Muscle of back (tissue), 3 donors: ENCODE measurements at regions not wholly inside any gene's neighbourhood (a gene's known extent, or its start where the extent isn't known, plus 50 kb on each side); places are given as distances from the start of the nearest gene placed in this dataset.

ENCODE experiments used
- DNase-seq, 3 donors: peaks; one replicate each; pipeline versions ENCODE4 v3.0.0 to v3.0.0-alpha.2; 2013

DNA sequence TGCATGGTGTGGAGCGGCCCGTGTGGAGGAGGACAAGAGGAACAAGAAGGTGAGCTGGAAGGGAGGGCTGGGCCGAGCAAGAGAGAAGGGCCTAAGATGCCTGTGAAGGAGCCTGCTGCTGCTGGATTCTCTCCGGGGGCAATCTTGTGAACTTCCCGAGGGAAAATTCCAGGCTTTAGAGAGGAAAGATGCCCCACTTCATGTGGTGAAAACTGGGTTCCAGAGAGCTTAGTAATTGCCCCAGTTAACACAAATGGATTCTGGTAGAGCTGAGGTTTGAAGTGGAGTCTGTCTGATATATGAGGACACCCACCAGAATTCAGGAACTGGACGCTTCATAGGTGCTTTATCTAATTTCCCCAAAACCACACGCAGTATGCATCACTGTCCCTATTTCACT is 114.1 kb upstream of the ZMIZ1 start:
- DNase-seq, result no peak

DNA sequence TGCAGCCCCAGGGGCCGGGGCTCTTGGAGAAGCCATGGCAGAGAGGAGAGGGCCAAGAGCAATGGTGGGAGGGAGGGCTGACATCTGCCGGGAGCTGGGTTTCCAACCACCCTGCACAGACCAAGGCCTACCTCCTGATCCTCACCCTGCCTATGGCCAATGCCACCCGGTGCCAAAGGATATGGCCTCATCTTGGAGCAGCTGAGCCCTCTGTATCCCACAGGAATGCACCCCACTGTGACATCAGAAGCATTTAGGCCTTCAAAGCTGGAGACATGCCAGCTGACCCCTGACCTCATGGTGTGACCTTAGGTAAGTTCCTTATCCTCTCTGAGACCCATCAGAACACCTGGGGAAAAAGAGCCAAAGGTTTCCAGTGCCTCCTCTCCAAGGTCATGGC is 113.6 kb upstream of the ZMIZ1 start:
- DNase-seq, result no peak

DNA sequence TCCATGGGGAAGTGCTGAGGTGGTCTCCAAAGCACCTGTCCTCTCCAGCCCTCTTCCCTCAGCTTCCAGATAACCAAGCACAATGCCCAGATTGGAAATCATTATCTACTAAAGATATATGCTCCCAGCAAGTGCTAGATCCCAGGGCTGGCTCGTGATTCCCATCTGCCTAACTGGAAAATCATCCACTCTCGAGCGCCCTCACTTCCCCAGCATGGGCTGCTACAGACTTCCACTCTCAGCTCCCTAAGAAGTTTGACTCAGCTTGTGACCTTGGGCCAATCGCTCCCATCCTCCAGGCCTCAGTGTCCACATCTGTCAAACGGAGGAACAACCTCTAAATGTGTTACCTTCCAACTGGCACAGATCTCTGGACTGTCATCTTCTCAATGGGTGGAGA is 112.4 kb upstream of the ZMIZ1 start:
- no peak for DNase-seq

DNA sequence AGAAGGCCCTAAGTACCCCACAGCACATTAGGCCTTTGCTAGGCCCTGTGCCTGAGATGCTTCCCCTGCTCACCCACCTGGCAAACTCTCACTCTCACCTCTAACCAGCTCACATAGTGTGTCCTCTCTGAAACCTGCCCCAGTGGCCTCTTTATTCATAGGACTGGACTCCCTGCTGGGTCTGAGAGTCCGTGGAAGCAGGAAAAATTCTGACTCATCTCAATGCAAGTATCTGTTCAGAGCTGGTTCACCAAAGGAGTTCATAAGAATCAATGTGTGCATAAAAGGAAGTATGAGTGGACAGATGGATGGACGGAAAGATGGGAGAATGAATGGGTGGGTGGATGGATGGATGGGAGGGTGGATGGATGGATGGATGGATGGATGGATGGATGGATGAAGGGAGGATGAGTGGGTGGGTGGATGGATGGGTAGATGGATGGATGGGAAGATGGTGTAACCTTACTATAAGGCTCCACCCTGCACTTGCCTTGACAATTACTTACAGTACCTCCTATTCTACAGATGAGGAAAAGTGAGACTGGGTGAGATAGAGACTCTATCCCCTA is 111.2 kb upstream of the ZMIZ1 start:
- no peak for DNase-seq

DNA sequence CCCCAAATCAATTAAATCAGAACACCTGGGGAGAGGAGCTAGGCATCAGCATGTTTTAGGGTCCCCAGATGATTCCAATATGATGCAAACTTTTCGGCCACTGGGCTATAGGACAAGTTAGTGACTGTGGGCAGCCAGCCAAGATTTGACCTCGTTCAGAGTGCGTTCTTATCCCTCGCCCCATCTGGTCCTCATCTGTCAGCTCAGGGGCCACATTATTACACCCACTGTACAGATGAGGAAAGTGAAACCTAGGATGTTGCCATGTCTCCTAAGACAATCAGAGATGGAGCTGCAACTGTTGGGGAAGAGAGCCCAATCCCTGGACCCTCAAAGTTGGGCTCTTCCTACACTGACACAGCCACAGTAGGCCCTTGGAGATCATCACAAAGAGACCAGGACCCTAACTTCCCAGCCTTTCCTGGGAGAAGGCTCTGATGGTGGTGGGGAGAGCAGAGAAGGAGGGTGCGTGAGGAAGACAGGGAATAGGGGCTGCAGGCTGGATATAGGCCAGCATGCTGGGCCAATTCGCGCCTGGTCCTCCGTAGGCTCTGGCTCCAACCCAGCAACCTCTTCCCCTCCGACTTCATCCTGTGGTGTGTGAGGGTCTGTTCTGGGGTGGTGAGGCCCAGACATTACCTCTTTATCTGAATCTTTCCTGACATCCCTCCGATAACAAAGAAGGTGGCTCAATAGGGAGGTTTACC is 109.4 kb upstream of the ZMIZ1 start:
- no peak for DNase-seq

DNA sequence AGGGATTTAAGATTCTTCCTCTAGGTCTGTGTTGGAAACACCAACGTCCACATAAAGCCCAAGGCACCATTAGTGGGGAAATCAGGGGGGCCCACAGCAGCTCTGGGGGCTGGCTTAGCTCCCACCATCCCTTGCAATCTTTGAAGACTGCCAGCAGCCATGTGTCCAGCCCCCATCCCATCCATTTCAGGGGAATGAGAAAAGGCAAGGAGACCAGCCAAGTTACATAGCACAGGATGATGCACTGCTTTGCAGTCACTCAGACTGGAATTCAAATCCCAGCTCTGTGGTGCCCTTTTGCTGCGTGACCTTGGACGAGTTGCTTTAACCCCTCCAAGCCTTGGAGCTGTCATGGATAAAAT is 108.9 kb upstream of the ZMIZ1 start:
- peak in 2 of 3 donors; percentile 66 to 77 for DNase-seq

DNA sequence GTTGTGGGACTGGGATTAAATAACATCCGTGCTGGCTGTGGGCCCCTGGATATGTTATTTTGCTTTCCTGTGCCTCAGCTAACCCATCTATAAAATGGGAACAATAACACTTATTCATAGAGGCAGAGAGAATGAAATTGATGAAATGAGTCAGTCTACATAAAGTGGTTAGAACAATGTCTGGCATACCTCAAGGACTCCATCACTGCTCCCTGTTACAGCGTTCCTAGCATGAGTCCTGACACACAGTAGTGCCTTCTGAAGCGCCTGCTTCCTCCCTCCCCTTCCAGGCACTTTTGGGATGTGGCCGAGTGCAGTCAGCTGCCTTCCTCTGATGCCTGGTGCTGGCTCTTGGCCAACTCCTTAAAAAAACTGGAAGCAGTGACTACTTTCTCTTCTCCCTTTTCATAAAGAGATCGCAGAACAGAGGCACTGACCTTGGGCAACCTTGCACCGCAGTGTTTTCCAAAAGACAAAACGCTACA is 108.4 kb upstream of the ZMIZ1 start:
- DNase-seq, result peak in 2 of 3 donors; percentile 77 to 82

DNA sequence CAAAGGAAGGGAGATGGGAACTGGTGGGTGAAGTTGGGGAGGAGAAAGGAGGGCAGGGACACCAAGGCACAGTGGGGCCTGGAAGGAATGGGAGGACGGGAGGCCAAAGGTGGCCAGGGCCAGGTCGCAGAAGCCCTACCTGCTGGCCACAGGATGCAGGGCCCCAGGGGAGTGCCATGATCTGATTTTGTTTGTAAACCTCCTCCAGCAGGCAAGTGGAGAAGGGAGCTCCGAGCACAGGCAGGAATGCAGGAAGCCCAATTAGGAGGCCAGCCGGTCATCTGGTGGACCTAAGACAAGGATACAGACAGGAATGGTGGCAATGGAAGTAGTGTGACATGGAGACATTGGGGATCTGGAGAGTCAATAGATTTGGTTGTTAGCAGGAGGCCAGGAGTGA is 107.0 kb upstream of the ZMIZ1 start:
- DNase-seq, result no peak

DNA sequence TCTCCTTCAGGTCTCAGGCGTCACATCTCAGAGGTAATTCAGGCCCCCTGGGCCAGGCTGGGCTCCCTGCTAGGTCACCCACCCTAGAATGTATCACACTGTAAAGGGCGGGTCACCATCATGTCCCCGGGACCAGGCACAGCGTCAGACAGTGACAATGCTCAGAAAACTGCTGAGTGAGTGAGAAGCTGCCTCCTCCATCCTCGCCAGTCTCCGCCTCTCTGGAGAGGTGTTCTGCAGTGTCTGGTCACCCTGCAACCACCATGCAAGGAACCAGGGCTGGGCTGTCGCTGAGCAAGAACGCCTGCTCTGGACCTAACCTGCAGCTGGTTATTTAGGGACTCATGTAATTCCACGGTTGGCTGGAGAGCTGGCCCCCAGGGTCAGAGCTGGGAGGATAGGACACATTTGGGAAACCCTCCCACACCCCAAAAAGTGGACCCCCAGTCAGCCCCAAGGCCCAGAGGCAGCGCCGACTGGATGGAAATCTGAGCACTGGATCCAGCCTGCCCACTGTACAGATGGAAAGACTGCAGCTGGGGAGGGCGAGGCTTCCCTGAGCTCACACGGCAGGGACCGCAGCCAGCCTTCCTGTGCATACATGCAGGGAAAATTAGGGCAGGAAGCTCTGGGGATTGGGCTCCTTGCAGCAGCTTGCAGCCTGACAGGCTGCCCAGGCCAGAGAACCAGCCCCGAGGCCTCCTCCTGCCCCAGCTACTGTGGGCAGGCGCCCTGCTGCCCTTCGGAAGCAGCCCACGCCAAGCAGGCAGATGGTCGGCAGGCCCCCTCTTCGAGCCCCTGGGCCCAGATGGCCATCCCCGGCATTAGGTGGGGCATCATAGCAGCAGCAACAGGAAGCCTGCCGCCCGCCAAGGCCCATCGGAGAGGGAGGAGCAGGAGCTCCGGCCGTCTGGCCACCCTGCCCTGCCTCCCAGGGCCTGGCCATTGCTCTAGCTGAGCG is 105.4 kb upstream of the ZMIZ1 start:
- DNase-seq, result no peak

DNA sequence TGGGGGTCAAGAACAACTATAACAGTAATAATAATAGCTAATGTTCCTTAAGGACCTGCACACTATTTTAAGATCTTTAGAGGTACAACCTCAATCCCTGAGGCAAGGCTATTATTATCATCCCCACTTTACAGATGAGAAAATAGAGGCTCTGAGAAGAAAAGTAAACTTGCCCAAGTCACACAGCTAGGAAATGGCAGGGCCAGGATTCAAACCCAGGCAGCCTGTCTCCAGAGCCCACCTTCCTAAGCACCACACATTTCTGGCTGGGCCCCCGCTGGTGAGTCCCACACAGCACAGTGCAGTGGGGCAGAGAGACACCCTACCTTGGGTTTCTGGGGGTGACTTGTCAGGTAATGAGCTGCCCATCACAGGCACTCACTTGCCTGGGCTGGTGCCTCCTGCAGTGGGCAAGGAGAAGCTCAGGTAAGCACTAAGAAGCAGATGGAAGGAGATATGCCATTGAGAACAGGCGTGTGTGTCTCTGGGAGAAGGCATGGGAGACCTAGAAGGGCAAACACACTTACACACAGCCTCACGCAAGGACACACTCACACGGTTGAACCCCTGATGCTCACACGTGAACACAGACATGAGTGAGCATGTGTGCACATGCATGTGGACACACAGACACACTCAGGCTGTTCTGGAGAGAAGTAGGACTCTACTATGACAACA is 104.4 kb upstream of the ZMIZ1 start:
- no peak for DNase-seq

DNA sequence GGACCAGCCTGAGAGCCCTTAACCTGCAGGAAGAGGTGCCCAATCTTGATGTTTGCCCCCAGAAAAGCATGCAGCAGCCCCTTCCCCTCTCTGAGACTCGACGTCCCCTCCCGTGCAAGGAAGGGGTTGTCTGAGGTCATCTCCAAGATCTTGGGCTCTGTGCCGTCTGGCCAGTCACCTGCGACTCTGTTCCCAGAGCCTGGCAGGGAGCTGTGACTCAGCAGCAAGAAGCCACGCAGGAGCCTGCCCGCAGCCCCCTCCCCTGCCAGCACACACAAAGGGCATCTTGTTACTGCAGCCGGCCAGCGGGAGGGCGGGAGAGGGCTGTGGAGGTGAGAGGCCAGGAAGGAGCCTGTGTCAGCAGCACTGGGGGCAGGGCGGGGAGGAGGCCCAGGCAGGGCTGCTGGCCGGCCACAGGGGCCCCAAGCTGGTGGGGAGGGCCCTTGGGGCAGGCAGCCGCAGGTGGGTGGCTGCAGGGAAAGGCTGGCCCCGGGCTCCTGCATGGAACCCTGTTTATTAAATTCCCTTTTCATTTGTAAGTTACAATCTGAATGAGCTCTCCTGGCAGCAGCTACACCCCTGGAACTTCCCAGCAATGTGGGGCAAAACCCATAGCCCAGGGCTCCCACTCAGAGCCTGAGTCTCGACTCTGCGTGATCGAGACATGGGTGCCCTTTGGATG is 103.7 kb upstream of the ZMIZ1 start:
- no peak for DNase-seq

DNA sequence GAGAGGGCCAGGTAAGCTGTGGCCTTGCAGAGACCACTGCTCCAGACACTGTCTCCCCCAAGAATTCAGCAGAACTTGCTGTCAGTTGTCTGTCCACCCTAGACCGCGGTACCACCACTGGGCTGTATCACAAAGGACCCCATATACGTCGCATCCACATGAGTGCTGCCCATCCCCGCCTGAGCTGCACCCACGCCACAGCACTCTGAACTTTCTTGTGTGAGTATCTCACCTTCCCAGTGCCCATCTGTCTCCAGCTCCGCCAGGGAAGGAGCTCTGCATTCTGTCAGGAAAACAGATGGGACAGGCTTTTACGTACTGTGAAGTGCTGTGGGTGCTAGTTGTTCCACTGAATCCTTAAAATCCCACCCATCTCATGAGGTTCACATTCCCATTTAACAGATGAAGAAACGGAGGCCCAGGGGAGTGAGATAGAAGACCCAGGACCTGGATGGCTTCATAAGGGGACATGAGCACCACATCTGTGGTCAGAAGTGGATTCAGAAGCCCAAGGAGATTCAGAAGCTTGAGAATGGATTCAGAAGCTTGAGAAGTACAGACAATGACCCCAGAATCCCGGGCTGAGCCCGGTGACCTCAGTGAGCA is 102.5 kb upstream of the ZMIZ1 start:
- DNase-seq, result no peak

DNA sequence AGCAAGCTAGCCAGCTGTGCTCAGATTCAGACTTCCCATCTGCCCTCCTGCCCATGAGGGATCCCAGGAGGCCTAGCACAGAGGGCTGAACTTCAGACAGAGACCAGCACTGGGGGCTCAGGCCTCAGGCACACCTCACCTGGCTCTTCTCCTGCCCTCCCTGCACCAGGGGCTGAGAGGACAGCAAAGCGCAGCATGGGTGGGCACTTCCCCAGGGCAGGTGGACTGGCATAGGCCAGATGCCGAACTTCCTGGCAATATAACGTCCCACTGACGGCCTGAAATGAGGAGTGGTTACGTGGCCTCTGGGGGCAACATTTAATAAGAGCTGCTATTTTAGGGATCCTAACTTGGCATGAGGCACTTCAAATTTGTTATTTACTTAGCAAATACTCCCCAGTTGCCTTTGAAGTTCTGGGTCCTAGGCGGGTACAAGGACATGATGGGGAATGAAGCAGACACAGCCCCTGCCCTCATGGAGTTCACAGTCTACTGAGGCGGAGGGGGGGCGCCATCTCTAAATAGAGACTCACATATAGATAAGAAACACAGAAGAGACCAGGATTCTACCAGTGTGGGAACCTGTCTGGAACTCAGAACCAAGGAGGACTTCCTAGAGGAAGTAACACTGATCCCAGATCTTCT is 101.8 kb upstream of the ZMIZ1 start:
- DNase-seq, result no peak

DNA sequence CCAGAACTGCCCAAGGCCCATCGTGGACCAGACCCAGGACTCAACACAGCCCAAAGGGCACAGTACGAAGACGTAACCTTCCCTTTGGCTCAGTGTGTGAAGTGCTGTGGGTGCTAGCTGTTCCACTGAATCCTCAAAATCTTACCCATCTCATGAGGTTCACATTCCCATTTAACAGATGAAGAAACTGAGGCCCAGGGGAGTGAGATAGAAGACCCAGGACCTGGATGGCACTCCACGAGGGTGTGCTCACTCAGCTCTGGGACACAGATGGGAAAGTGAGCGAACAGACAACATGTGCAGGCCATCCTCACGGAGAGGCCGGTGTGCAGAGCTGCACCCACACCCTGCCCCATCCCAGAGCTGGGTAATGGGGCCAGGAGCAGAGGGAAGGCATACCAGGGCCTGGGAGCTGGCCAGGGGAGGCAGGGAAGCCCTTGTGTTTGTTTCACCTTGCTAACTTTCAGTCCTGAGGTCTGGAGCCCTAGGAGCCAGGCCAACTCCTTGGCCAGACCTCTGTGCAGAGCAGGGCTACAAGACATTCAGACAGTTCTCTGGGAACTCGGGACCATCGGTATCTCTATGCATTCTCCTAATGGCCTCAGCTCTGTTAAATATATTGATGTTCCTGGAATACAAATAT is 100.3 kb upstream of the ZMIZ1 start:
- DNase-seq, result no peak

DNA sequence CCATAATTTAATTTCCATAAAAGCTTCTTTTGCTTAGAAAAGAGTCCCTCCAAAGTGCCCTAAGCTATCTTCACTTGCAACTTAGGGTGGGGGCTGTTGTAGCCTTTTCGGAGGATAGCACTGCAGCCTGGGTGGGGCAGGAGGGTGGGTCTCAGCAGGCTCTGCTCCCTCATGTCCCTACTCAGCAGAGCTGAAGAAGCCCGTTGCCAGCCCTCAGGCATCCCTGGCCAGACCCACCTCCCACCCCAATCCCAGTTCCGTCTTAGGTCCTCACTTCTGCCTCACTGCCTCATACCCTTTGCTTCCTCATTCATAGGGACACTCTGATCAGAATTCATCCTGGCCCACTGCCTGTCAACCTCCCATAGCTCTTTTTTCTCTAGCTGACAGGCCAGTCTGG is 99.8 kb upstream of the ZMIZ1 start:
- DNase-seq, result no peak

DNA sequence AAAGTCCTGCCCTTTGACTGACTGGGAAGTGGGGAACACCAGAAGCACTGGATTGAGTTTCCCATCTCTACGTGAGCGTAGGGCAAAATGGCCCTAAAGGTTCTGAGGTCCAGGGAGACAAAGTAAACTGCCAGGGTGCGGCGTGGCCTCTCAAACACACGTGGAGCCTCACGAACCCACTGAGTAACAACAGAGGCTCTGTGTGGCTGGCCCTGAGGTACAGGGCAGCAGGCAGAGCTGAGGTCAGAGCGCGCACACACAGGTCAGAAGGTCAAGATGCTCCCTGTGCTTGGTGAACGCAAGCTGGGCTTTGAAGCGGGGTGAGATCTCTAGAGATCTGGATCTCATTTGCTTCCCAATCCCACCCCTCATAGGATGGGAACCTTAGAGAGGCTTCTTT is 99.0 kb upstream of the ZMIZ1 start:
- DNase-seq, result no peak

DNA sequence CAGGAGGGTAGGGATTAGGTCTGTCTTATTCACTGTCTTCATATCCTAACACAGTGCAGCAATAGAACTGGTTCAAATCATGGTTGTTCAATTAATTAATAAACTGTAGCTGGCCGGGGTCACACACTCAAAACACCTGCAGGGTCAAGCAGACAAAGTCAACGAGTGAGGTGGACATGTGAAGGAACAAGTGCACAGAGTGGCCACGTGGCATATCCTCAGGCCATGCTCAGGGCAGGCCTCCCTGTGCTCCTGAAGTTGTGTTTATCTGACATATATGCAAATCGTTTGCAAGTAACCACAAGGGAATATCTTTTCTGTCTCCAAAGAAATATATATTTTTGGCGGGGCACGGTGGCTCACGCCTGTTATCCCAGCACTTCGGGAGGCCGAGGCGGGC is 98.5 kb upstream of the ZMIZ1 start:
- no peak for DNase-seq

DNA sequence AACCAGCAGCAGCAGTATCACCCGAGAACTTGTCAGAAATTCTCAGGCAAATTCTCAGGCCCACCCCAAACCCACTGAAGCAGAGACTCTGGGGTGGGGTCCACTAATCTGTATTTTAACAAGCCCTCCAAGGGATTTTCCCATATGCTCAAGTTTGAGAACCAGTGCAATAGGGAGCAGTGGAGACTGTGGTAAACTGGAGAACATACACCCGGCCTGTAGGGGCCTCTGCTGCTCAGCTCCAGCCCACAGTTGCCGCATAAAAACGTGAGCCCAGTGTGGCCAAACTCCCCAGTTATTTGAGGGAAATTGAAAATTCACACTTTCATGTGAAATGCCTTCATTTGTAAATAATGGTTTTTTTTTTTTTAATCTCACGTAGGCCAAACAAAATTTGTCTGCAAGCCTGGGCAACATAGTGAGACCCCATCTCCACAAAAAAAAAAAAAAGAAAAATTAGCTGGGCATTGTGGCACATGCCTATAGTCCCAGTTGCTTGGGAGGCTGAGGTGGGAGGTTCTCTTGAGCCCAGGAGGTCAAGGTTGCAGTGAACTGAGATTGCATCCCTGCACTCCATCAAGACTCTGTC is 97.6 kb upstream of the ZMIZ1 start:
- DNase-seq, result no peak

DNA sequence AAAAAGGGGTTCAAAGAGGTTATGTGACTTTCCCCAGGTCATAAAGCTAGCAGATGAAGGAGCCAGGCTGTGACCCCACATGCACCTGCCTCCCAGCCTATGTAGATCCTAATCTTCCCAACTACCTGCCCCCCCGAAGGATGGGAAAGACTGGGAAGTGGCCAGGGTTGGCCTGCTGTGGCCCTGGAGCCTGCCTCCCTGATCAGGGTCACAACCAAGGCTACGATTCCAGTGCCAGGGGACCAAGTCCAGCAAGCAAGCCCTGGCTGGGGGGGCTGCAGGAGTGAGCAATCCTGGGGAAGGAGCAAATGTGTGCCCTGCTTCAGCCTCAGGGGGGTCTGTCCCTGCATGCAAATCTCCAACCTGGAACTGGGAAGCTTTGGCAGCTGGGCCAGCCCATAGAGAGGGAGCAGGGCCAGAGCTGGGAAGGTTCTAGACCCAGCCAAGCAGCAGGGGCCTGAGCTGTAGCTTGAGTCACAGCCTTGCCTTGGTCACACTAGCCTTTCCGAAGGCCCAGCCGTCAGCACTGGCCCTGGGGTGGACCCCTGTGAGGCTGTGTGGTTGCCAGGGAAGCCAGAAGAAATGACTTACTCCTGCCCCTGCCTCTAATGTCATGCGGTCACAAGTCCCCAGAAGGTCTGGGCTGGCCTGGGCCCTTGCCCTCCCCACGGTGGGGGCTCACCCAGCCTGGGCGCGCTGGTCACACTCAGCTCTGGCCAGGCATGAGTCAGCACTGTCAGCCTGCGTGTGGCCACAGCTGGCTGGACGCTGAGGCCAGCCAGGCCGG is 96.4 kb upstream of the ZMIZ1 start:
- peak in 2 of 3 donors; percentile 42 to 86 for DNase-seq
